IPS-NIHi7 (cell line): ENCODE measurements at regions not wholly inside any gene's neighbourhood (a gene's known extent, or its start where the extent isn't known, plus 50 kb on each side); places are given as distances from the start of the nearest gene placed in this dataset.

ENCODE experiments used
- DNase-seq: peaks from one replicate; pipeline ENCODE4 v3.0.0; 2012; ENCODE audit warnings: mixed read lengths; ENCODE audit errors: extremely low spot score

DNA sequence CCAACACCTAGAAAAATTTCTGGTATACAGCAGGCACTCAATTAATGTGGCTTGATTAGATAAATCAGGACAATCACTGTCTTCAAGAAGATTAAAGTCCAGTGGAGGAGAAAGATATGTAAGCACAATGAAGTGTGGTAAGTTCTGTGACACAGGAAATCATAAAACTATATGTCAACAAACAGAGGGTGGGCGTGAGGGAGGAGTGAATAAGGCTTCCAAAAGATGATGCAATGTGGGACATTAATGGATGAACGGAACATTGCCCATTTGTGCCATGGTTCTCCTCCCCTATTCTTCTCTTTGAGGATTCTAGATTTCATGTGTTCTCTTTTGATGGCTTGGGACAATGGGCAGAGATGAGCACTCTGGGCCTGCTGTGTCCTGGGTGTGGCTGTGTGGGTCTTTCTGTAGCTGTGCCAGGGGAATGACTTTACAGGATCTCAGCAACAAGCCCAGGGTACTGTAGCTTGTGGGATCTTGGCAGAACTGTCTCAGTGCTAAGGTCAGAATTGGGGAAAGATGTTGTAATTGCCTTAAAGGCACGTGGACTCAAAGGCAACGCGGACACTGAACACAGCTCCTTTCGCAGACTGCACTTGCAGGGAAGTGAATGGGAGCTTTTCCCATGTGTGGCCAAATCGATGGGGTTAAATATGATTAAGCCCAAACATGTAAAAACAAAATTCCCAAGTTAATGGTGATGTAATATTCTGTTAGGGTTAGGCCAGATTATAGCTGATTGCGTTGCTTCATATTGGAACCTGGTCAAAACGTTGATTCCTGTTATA lies 366.9 kb downstream of the TGFB2 start:
- DNase-seq, result no peak

DNA sequence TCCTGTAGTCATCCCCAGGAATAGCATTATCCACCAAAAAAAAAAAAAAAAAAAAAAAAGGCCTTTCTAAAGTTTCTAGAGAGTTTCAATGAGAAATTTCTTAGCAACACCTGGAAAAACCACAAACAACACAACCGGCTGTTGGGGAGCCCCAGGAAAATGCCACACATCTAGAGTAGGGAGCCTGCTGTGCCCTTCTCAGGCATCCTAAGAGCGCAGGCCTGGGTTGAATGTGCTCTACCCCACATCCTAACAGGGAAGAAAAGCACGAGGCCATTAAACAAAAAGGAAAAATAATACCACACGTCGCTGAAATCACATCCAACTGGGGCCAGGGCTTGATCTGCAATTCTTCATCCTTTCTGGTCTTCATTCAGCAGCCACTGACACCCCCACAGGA lies 367.5 kb downstream of the TGFB2 start:
- no peak for DNase-seq

DNA sequence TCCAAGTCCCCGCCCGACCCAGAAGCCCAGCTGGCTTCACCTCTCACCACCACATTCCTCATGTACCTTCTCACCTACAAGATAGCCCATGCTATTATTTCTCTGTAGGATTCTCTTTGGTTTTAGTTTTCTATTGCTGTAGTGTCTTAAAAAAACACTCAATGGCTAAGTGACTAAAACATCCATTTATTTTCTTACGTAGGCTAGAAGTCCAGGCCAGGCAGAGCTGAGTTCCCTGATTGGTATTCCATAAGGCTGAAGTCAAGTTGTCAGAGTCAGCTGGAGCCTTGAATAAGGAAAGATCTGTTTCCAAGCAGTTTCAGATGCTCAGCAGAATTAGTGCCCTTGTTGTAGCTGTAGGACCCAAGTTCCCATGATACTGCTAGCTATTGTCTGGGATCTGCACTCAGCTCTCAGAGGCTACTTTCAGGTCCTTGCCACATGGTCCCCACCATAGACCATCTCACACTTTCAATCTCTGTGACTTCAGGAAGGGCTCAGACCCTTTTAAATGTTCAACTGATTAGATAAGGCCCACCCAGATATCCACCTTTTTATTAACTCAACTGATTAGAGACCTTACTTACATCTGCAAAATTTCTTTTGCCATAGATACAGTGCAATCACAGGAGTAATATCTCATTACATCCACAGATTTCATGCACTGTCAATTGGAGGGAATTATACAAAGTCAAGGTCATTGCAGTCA lies 371.0 kb downstream of the TGFB2 start:
- no peak for DNase-seq

DNA sequence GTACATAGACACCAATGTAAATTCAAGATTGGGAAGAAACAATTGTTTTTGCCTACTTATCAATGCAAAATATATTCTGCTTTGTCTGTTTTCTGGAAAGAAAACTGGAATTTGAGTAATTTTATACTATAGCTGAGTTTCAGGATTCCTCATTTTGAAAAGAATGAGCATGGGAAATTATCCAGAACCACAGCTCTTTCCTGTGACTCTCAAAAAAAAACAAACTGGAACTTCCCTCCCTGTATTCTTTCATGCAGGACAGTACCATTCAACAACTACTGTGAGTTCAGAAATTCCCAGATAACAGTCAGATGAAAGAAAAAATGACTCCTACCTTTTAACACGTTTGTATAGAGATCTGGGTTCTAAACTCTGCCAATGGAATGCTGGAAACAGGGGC lies 372.4 kb downstream of the TGFB2 start:
- no peak for DNase-seq

DNA sequence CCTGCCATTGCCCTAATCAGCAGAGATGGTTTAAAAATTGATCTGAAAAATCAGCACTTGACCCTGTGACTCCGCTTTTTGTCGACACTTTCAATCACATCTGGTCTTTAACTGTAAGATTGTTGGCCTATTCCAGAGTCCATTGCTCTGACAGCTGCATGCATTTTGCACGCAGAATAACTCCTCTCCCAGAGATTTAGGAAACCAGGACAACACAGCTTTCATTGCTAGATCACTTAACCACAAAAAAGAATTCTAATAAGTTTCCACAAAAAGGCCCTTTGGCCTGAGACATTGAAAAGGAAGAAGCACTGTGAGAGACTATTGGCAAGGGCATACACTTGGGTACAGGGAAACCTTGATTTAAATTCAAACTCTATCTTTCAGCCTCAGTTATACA lies 373.1 kb downstream of the TGFB2 start:
- no peak for DNase-seq

DNA sequence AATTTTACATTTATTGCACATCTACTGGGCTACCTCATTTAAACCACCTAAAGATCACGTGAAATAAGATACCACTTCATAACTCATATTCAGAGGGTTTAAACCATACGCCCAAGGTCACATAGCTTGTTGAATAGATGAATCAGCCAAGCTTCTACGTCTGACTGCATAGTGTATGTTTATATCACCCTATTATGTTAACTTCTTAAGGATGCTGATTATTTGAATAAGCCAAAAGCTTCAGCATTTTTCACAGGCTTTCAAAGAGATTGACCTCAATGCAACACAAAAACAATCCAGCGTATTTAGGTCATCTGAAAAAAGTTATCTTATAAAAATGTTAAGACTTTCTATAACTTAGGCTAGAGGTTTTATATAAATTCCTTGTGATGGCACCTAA lies 373.8 kb downstream of the TGFB2 start:
- no peak for DNase-seq

DNA sequence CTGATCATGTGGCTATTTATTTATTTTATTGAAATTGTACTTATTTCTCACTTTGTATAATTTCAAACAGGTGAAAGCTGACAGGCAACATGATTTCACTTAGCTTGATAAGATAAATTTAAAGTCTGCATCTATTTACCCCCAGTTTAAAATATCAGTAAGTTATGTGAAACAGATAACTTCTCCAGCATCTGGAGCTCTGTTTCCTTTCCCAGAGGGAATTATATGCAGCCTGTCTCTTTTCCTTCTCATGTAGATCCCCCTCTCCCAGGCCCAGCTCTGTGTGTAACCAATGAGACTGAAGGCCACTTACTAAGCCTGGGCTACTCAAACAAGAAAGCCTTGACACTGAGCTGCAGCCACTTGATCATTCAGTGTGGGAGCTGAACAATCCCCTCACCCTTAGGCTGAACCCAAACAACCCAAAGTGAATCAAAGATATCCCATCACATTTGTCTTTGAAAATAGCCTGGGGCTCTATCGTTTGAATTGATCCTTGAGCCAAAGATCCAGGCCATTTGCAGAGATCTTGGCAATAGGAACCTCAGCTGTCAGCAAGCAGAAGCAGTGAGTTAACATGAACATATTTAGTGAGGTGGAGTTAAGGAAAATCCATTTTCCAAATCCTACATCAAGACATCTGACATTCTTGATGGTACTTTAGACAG lies 383.9 kb downstream of the TGFB2 start:
- no peak for DNase-seq

DNA sequence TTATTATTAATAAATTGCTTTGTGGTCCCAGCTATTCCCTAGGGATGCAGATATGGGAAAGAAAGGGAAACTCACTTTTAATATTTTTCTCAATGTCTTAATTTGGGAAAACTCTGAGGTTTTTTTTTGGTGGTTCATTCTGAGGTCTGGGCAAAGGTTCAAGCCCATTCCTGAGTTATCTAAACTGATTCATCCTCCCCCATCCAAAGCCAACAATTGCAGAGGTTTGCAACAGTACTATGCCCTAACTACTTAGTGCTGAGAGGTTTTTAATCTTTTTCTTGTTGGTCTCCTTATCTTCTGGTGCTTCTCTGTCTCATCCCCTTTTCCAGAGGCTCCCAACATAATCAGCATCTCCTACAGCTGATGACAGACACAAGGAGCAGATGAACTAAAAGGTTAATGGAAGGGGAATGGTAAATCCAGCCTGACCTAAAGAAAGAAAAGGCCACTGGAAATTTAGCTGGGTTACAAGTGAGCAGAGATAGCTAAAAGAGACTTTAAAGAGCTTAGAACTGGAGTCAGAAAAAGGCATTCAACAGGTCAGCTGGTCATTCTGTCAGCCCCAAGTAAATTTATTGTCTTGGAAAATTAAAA lies 390.4 kb downstream of the TGFB2 start:
- no peak for DNase-seq

DNA sequence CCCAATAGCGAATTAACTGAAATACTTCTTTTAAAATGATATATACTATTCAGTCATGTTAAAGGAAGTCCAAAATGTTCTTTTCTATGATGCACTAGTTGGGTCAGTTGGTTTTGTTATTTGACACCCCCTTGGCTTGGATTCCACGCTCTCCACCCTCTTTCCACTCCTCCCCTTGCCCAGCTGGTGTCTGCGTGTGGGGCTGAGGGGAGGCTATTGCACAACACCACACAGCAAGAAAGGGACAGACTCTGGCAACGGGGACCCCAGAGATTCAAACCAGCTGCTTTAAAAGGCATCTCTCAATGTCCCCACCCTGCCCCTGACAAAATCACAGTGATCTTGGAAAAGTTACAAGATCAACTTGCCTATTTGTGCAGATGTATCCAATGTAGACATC lies 394.3 kb downstream of the TGFB2 start:
- no peak for DNase-seq

DNA sequence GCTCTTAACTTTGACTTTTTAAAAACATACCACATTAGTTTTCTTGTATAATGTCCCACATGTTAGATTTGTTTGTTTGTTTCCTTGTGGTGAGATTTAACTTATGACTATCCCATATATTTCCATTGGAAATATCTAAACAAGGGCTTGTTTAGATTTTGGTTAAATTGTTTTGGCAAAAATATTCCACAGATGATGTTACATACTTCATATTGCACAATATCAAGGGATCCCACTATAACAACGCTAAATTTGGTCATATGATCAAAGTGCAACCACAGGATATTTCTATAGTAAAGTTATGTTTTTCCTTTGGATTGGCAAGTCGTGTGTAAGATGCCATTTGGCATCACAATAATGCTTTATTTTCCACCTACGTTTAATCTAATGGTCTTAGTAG lies 396.7 kb downstream of the TGFB2 start:
- DNase-seq, result no peak

DNA sequence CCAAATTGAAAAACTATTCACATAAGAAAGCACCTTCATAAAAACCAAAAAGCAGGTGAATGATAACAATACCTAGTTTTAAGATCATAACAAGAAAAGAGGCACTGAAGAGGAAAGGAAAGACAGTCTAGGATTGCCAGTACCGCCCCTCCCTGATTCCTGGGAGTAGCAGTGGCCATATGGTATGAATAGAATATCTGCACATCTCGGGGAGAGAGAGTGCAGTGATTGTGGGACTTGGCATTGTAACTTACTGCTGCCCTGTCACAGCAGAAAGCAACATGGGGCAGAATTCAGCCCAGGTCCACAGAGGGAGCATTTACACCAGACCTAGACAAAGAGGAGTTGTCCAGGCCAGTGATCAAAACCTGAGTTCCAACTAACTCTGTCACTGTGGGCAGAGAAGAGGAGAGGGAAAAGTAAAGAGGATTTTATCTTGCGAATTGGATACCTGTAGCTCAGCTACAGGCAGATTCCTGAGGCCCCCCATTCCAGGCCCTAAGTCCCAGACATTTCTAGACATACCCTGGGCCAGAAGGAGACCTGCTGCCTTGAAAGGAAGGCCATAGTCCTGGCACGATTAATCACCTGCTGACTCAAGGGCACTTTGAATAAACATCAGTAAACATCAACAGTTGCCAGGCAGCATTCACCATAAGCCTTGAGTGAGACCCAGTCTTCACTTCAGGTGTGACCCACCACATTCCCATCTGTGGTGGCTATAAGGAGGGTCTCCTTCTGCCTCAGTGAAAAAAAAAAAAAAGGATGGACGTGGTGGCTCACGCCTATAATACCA lies 397.5 kb downstream of the TGFB2 start:
- DNase-seq, result no peak

DNA sequence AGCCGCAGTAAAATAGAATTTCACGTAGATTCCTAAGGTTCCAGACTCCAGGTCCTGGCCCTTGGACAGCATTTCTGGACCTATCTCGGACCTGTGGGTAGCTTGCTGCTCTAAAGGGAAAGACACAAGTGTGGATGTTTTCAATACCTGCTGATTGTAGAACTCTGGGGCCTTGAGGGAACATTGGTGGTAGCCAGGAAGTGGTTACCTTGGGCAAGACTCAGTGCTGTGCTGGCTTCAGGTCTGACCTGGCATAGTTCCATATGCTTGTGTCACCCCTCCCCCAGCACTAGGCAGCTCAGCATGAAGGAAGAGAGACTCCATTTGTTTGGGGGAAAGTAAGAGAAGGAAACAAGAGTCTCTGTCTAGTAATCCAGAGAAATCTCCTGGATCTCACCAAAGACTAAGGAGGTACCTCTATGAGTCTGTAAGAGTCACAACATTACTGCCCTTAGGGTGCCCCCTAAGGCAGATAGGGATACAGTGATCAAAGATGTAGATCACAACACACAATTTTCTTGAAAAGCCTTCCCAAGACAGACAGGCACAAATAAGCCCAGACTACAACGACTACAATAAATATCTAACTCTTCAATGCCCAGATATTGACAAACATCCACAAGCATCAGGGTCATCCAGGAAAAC lies 398.8 kb downstream of the TGFB2 start:
- DNase-seq, result no peak

DNA sequence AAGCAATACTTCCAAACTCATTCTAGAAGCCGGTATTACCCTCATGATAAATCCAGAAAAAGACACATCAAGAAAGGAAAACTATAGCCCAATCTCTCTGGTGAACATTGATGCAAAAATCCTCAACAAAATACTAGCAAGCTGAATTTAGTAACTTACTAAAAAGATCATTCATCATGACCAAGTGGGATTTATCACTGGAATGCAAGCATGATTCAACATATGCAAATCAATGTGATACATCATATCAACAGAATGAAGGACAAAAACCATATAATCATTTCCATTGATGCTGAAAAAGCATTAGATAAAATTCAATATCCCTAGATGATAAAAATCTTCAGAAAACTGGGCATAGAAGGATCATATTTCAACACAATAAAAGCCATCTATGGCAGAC lies 402.9 kb downstream of the TGFB2 start:
- no peak for DNase-seq

DNA sequence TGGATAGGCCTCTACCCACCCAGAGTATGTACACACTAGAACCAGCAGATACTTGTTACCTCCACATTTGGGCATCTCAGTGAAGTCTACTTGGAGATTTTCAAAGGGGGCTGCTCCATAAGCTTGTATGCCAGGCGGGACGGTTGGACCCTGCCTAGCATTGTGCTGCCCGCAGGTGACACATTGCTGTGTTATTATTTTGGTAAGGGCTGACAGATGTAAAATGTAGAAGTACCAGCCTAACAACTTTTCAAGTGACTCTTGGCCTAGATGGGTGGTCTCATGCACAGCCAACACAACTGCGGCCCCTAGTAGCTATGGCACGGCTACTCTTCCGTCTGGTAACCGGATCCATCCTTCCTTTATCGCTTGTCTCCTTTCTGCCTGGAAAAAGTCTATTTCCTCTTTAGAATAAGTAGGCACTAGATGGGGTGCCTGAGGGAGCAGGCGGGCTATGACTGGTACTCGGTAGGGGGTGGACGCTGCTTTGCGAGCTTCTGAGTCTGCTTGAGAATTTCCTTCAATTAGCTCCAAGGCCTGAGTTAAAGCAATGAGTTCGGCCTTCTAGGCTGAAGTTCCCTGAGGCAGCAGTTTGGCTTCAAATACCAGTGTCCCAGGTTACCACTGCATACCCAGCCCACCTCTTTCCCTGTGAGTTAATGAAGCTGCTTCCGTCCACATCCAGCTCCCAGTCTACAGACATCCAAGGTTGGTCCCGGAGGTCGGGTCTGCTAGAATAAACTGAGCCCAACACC lies 405.3 kb downstream of the TGFB2 start:
- DNase-seq, result no peak

DNA sequence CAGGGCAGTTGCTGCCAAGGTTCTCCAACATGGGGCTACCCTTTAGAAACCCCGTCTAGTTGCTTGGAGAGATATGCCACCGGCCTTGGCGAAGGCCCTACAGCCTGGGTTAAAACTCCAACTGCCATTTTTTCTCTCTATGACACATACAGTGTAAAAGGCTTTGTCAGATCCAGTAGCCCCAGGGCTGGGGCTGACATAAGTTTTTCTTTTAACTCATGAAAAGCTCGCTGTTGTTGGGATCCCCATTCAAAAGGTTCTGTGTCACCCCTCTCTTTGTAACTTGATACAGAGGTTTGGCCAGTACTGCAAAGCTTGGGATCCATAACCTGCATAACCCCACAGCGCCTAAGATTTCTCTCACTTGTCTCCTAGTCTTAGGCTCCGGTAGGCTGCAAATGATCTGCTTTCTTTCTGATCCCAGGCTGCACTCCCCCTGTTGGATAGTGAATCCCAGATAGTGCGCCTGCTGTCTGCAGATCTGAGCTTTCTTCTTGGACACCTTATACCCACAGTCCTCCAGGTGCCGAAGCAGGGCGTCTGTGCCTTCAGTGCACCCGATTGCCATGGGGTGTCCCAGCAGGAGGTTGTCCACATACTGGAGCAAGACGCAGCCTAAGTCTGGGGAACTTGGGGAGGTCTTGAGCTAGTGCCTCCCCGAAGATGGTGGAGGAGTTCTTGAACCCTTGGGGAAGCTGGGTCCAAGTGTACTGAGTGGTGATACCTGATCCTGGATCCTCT lies 406.2 kb downstream of the TGFB2 start:
- no peak for DNase-seq

DNA sequence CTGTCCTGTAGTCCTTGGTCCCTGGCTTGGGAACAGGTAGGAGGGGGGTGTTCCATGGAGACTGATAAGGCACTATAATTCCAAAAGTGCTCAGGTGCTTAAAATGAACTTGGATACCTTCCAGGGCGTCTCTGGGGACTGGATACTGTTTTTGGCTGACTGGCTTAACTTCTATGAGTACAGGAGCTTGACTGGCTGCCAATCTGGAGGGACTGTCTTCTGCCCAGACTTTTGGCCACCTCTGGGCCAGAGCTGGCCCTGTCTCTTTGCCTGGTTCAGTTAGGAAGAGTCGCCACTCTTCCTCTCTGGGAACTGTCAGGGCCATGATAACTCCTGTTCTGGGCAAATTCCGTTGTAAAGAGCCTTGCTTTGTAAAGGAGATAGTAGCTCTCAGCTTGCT lies 407.0 kb downstream of the TGFB2 start:
- no peak for DNase-seq

DNA sequence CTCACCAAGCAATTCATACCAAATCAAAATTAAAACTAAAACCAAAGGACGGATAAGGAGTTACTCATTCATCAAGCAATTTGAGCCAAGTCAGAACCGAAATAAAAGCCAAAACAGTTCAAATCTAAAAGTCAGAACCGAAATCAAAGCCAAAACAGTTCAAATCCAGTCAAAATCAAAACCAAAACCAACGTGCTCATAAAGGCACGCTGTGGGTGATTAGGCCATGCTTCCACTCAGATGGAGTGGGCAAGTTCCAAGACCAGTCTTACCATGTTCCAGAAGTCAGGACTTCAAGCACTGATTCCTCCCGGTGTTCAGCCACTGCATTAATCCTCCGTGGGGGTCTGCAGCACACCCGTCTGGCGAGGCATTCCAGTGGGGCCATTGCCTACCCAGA lies 409.3 kb downstream of the TGFB2 start:
- no peak for DNase-seq

DNA sequence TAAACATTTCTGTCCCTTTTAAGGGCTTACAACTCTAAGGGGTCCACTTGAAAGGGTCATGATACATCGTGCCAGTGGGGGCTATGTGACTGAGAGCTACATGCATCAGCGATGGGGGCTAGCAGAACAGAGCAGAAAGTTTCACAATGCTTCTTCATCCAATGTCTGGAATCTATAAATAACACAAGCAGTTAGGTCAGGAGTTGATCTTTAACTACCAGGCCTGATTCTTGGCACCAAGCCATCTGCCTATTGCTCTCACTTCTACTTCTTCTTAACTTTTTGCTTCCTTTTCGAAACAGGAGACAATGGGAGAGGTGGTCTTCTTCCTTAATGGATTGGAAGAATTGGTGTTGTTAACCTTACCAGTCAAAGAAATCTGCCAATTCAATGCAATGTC lies 410.0 kb downstream of the TGFB2 start:
- DNase-seq, result no peak

DNA sequence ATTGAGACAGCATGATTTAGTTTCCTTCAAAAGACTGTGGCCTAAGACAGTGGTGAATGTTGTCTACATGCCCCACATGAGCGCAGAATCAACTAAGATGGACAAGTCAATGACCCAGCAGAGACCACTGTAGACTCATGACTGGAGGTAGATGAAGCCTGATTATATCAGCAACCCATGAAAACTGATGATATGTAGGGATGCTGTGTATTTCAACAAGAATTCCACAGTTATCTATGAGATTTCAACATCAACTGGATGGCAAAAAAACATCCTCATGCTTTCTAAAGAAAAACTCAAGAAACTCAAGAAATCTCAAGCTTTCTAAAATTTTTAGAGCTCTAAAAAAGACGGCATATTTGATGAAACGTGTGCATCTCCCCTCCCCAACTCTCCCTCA lies 413.9 kb upstream of the LYPLAL1 start:
- DNase-seq, result no peak
